NCI-H187 treated with DMSO at 0.1 percent for 48 hours (cell line): ENCODE measurements at regions not wholly inside any gene's neighbourhood (a gene's known extent, or its start where the extent isn't known, plus 50 kb on each side); places are given as distances from the start of the nearest gene placed in this dataset.
"Not testable (repeated sequence)": the region's sequence is repeated elsewhere in the genome, so short reads cannot be mapped to it uniquely, and the experiment has no call there.

Source experiments
- DNase-seq: peaks from one replicate; lab custom pipeline; 2025; lab: John Stamatoyannopoulos, UW

DNA sequence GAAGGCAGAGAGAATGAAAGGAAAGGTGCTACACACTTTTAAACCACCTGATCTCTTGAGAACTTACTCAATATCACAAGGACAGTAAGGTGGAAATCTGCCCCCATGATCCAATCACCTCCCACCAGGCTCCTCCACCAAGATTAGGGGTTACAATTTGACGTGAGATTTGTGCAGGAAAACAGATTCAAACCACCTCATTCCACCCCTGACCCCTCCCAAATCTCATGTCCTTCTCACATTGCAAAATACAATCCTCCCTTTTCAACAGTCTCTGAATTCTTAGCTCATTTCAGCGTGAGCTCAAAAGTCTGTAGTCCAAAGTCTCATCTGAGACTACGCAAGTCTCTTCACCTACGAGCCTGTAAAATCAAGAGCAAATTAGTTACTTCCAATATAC is 768.3 kb upstream of the COX7C start:
- DNase-seq = no peak

DNA sequence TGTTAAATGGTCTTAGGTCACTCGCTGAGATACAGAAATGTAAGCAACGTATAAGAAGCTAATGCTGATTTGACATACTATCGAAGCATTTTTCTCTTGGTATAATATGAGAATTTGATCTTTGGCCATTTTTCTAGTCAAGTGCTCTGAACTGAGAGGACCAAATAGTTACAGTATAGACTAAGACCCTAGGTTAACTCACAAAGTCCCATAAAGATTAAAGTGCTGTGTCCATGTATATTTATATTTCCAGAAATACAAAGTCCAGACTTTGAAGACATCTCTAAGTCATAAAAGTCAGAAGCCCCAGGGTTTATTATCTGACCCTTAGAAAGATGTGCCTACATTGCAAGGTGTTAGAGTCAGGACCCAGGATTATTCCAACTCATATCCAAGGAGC is 752.4 kb upstream of the COX7C start:
- DNase-seq = no peak

DNA sequence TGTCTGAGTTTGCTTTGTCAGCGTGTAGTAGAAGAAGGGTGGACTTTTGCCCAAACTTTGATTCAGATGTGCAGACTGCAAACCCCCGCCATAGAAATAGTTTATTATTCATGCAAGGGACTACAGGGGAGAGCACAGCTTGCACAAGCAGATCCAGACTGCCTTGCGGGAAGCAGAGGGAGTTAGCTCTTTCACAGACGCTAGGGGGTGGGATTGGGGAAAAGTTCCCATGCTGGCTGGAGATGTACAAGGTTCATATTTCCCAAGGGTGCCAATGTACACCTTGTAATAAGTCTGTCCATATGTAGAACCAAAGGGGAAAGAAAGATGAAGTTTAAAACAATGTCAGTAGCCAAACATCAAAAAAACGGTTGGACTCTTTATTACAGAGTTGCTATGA is 749.7 kb upstream of the COX7C start:
- no peak for DNase-seq

DNA sequence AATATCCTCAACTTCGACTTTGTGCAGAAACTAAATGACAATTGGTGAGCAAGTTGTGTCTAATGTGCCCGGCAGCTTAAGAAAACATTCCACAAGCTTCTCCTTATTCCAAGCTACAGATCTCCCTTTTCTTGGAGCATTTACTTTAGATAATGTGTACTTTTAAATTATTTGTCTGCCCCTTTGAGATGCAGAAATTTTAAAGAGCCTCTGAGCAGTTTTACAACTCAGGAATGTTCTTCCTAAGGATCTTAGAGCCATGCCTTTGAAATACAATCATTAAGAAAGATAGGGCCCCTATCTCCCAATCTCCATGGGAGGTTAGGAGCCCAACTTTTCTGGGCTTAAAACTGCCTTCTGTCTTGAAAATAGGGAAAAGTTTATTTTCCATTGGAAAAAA is 723.7 kb upstream of the COX7C start:
- no peak for DNase-seq

DNA sequence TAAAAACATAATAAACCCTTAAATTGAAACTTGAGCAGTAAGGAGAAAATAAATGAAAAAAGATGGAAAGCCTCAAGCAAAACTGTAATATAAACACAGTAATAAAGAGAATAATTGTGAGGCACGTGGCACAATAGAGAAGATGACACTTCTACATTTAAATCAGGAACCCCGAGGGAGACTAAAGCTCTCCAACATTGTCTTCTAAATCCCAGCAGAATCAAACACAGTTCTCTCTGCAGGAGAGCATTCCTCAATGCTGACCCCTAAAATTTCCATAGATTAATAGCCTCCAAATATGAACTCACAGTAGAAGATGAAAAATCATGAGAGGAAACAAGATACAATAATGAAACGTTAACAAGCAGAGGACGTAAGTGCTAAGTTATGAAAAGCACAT is 721.2 kb upstream of the COX7C start:
- no peak for DNase-seq

DNA sequence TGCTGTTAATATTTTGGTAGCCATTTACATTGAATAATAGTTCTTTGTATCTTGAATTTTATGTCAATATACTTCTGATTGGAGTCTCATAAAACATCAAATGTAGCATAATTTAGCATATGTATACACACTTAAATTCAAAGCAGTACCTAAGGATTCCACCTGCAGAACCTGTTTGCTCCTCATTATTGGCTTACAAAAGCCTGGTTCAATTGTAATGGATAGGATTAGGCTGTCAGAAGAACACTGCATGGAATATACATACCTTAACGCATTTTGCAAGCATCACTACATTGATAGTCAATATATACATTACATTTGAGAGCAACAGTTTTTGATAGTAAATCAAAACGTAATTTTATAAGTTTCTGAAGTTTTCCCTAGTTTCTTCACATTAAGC is 711.3 kb upstream of the COX7C start:
- no peak for DNase-seq

DNA sequence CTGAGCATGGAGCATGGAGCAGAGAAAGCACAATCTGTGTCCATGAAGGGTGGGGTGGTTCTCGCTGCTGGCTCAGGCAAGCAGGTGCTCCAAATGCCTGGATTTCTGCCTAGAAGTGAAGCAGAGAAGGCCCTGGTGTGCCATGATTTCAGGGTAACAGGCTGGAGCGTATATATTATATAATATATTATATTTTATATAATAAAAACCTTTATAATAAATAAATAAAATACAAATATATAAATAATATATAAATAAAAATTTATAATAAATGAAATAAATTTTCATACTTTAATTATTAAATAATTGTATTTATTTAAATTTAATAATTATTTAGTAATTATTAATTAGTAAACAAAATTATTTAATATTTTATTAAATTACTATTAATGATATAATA is 707.4 kb upstream of the COX7C start:
- no peak for DNase-seq

DNA sequence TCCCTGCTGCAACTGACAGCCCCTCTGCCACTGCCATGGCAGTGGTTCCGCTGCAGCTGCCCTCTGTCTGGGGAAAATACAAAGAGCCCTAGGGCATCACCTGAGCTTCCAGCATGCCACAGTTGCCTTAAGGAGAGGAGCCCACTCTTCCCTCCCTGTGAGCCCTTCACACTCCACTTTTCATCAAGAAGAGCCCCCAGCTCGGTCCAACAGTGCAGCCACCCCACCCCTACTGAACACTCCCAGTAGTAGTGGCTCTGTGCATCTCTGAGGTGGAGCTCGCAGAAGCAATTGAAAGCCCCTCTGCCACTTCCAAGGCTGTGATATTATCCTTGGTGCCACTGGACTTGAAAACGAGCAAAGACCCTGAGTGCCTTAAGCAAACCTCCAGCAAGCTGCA is 696.8 kb upstream of the COX7C start:
- no peak for DNase-seq

DNA sequence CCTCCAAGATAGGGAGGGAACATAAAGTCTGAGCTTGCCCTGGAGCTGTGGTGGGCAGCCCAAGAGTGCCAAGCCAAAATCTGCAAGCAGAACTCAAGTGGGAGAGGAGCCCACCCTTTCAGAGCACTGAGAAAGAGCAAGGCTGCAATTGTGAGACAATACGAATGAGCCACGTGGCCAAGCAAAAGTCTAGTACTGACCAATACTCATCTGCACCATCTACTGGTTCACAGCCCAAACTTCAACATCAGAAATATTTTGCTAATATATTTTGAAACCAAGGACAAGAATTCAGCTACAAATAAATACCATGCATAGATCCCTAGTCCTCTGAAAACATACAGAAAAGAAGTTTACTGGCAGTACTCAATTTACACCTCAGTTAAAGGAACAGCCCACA is 696.2 kb upstream of the COX7C start:
- DNase-seq = no peak

DNA sequence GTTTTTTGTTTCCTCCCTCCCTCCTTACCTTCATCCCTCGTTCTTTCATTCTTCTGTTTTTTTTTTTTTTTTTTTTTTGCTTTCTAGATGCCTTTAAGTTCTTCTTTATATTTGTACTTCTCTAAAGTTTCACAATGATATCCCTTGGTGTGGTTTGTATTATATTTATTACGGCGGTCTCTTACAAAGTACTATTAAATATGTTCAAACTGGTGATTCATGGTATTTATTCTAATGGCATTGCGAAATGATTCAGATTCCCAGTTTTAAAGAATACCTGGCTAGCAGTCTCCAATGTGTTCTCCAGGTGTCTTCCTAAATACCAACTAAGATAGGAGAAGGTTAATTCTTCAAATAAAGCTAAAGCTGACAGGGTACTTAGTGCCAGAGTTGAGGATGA is 690.1 kb upstream of the COX7C start:
- no peak for DNase-seq

DNA sequence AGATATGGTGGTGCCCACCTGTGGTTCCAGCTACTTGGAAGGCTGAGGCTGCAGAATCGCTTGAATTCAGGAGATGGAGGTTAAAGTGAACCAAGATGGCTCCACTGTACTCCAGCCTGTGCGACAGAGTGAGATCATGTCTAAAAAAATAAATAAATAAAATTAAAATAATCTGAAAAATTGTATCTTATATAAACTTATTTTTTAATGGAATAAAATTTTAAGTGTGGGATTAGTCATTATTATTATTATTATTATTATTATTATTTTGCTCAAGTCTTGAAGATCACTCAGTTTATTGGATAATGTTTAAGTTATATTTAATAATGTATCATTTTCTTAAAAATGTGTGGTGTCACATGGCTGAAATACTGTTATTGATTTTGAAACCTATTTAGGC is 688.0 kb upstream of the COX7C start:
- DNase-seq = no peak

DNA sequence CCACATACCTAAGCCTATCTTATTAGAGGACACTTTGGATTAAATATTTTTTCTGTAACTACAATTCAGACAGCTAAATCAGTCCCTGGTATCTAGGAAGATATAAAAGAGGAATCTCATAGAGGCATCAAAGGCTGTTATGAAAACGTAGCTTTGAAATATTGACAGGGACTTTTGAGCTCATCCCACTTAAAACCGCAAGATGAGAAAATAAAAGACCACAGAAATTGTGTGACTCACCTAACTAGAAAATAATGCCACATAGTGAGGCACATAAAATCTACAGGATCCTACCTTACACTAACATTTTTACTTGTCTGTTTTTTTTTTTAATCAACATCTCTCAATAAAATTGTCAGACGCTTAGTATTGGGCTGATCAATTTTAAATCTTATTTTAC is 686.5 kb upstream of the COX7C start:
- DNase-seq = no peak

DNA sequence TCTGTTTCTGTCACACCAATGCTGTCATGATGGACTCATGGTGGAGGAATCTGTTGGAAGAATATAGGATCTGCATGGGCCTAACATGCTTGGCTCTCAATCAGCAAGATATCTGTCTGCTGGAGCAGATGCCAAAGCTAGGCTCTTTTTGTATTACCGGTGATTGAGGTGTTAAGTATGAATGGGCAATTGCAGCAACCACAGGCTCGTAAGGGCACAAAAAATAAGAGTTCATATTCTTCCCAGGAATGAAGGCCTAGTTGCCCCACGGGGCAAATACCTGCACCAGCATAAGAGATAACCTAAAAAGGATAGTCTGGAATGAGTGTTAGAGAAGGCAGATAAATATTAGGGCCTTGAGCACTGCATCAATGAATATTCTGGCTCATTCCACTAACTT is 679.5 kb upstream of the COX7C start:
- DNase-seq = no peak

DNA sequence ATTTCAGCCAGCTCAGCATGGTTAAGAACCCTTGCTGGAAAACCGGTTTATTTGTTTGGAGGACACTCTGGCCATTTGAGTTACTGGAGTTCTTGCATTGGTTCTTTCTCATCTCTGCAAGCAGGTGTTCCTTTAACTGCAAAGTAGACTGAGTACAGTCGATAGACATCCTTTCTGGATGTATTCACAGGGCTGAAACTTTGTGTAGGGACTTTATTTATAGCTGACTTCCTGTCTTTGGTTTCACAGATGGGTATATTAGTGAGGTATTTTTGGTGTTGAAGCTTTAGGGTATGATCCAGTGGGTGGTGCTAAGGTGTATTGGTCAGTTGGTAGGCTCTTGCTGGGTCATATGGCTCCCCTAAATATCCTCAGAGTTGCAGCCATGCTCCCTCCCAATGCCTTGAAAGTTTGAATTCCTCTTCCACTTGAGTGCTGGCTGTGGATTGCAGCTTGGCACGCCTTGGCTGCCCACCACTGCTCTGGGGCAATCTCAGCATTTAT is 666.0 kb upstream of the COX7C start:
- DNase-seq = no peak

DNA sequence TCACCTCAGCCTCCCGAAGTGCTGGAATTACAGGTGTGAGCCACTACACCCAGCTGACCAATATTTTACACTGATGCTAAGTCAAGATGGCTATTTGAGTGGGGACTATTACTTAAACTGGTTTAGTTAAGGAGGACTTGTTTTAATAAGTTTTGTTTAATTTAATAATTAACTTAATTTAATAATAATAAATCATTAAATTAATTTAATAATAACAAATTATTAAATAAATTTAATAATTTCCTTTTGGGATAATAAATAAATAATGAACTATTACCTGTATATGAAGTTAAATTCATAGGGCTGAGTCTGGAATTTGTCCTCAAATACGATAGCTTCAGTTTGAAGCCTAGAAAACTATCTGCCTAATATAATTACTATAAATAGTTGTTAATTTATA is 665.1 kb upstream of the COX7C start:
- DNase-seq = no peak

DNA sequence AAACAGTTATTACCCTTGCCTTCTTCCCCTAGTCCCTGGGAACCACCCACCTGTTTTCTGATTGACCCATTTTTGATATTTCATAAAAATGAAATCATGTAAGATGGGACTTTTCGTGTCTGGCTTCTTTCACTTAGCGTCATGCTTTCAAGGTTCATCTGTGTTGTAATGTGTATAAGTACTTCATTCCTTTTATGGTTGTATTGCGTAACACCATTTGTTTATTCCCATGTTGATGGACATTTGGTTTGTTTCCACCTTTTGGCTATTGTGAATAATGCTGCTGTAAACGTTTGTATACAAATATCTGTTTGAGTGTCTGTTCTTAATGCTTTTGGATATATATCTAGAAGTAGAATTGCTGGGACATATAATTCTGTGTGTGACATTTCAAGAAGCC is 650.1 kb upstream of the COX7C start:
- DNase-seq = no peak

DNA sequence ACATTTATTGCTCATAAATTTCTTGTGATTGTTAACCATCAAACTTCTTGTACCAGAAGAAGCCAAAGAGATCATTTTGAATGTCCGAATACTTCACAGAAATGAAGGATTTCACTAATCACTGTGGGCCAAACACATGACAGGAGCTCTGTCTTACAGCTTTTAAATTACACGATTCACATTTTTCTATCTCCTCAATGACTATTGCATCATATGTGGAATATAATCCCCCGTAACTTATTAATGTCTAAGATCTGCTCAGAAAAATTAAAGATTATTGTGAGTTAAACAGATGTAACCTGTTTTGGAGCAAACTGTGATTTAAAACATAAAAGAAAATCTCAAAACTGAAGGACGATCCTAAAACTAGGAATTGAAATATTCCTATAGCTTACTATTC is 645.2 kb upstream of the COX7C start:
- no peak for DNase-seq

DNA sequence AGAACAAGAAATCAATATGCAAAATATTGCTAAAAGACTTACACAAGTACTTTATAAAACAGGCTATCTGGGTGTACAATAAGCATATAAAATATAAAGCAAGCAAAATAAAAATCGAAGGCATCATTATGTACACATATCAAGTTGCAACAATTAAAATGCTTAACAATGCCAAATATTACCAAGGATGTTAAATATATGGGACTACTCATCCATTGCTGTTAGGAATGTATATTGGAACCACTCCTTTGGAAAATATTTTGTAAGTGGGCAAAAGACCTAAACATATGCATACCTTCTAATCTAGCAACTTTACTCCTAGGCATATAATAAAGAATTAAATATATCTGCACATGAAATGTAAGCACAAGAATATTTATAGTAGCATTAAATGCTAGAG is 632.6 kb upstream of the COX7C start:
- DNase-seq = no peak

DNA sequence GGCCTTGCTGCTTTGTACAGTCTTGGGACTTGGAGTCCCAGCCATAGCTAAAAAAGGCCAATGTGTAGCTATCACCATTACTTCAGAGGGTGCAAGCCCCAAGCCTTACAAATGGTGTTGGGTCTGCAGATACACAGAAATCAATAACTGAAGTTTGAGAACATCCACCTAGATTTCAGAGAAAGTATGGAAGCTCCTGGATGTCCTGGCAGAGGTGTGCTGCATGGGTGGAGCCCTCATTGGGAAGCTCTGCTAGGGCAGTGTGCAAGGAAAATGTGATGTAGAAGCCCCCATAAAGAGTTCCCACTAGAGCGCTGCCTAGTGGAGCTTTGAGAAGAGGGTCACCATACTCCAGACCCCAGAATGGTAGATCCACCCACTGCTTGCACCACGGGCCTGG is 626.7 kb upstream of the COX7C start:
- DNase-seq = no peak

DNA sequence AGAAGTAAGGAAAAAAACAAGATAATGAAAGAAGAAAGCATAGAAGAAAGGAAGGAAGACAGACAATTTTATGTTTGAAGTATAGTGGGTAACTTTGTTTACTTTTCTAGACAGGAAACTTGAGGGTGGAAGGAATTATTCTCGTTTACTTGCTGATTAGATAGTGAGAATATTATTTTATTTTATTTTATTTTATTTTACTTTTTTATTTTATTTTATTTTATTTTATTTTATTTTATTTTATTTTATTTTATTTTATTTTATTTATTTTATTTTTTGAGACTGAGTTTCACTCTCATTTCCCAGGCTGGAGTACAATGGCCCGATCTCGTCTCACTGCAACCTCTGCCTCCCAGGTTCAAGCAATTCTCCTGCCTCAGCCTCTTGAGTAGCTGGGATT is 623.1 kb upstream of the COX7C start:
- DNase-seq = not testable (repeated sequence)

DNA sequence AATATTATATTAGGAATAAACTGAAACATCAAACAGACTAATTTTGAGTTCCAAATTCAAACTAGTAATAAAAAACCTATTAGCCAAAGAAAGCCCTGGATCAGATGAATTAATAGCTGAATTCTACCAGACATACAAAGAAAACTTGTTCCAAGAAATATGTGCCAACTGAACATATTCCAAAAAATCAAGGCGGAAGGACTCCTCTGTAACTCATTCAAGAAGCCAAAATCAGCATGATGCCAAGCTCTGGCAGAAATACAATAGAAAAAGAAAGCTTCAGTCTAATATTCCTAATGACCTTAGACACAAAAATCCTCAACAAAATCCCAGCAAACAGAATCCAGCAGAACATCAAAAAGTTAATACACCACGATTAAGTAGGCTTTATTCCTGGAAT is 619.1 kb upstream of the COX7C start:
- DNase-seq = no peak

DNA sequence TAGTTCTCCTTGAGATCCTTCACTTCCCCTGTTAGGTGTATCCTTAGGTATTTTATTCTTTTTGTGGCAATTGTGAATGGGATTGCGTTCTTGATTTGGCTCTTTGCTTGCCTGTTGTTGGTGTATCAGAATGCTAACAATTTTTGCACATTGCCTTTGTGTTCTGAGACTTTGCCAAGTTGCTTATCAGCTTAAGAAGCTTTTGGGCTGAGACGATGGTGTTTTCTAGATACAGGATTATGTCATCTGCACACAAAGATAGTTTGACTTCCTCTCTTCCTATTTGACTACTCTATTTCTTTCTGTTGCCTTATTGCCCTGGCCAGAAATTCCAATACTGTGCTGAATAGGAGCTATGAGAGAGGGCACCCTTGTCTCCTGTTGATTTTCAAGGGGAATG is 609.4 kb upstream of the COX7C start:
- no peak for DNase-seq

DNA sequence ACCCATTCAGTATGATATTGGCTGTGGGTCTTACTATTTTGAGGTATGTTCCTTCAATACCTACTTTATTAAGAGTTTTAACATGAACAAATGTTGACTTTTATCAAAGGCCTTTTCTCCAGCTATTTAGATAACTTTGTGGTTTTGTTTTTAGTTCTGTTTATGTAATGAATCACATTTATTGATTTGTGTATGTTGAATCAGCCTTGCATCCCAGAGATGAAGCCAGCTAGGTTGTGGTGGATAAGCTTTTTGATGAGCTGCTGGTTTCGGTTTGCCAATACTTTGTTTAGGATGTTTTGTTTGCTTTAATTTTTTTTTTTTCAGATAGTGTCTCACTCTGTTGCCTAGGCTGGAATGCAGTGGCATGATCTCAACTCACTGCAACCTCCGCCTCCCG is 609.0 kb upstream of the COX7C start:
- no peak for DNase-seq

DNA sequence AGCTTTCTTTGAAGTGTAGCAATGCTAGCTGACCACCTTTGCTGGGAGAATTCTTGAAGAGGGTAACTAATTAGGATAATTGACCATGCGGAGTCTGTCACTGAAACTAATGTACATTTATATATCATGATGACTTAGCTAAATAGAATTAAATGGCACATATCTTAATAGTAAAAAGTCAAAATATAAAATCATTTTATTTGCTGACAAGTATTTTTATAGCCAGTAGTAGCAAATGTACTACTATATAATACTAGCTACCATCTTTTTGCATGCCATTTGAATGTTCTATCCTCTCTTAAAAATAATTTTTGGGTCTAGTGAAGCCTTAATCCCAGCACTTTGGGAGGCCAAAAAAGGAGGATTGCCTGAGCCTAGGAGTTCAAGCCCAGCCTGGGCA is 605.8 kb upstream of the COX7C start:
- DNase-seq = no peak

DNA sequence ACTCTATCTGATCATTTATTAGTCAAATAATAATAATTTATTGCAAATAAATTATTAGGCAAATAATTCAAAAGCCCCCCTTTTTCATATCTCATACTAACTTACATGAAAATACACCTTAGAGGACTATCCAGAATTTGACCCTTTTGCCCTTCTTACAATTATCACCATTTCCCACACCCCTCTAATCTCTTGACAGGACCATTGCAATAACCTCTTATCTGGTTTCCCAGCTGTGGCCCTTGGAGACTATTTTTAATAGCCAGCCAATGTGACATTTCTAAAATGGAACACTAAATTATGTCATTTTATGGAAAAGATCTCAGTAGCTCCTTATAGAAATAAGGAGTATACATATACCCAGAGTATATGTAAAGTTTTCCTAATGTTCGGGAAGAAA is 588.4 kb upstream of the COX7C start:
- no peak for DNase-seq
